Skin epidermis (tissue), 12 donors: ENCODE measurements at regions not wholly inside any gene's neighbourhood (a gene's known extent, or its start where the extent isn't known, plus 50 kb on each side); places are given as distances from the start of the nearest gene placed in this dataset.

Experiments
- H3K27ac ChIP-seq, 21 experiments: fragments of 200-600 bp; sonication (generic) in 11 of 21; one replicate each; pipeline ENCODE4 v1.5.0; 2020; ENCODE audit warnings: mild to moderate bottlenecking in 3 of 21, inconsistent platforms in 2 of 21, moderate library complexity in 2 of 21
- H3K4me3 ChIP-seq, 7 experiments: fragments of 200-600 bp; sonication (generic) in 2 of 7; one replicate each; pipeline ENCODE4 v1.5.0; 2020; ENCODE audit warnings: inconsistent platforms in 2 of 7, mild to moderate bottlenecking in 2 of 7, moderate library complexity in 1 of 7

GRCh38 chrX:148426467-148426866, 74.0 kb upstream of the AFF2 start:
- Histone ChIP-seq H3K27ac (no peak overlapping the region), H3K4me3 (no peak overlapping the region)

GRCh38 chrX:148441387-148441786, 59.0 kb upstream of the AFF2 start:
- Histone ChIP-seq H3K4me3 (no peak overlapping the region), H3K27ac (no peak overlapping the region)

GRCh38 chrX:148443216-148443615, 57.2 kb upstream of the AFF2 start:
- H3K27ac ChIP-seq = no peak overlapping the region
- no peak overlapping the region for H3K4me3 ChIP-seq

- H3K27ac ChIP-seq = no peak overlapping the region
- H3K4me3 ChIP-seq = no peak overlapping the region
These were observed 51.7 kb upstream of the AFF2 start for GRCh38 chrX:148448686-148449085.
